Fibroblast of lung (primary cell): ENCODE measurements at regions not wholly inside any gene's neighbourhood (a gene's known extent, or its start where the extent isn't known, plus 50 kb on each side); places are given as distances from the start of the nearest gene placed in this dataset.

ENCODE experiments used
- DNase-seq, 2 donors: peaks; one replicate each; pipeline versions ENCODE4 v3.0.0 to v3.0.0-alpha.2; 2010; ENCODE audit warnings: low read depth in 2 of 2
- H2AFZ ChIP-seq: 2 replicates; pipeline ENCODE4 v1.5.1; 2012; ENCODE audit warnings: low read length, control low read depth, inconsistent platforms
- H3K27ac ChIP-seq: 2 replicates; pipeline ENCODE4 v1.5.1; 2011; ENCODE audit warnings: low read length, control low read depth; ENCODE audit not compliant: insufficient read depth
- H3K27me3 ChIP-seq: 2 replicates; pipeline ENCODE4 v1.5.1; 2011; ENCODE audit warnings: mild to moderate bottlenecking, low read length; ENCODE audit not compliant: control insufficient read depth, insufficient read depth
- H3K36me3 ChIP-seq: 2 replicates; pipeline ENCODE4 v1.5.1; 2011; ENCODE audit warnings: low read length; ENCODE audit not compliant: control insufficient read depth, insufficient read depth
- H3K4me1 ChIP-seq: 2 replicates; pipeline ENCODE4 v1.5.1; 2011; ENCODE audit warnings: low read length; ENCODE audit not compliant: control insufficient read depth, insufficient read depth; ENCODE audit errors: extremely low read depth
- H3K4me2 ChIP-seq: 2 replicates; pipeline ENCODE4 v1.5.1; 2011; ENCODE audit warnings: low read length, control low read depth; ENCODE audit not compliant: insufficient read depth; ENCODE audit errors: extremely low read depth
- H3K4me3 ChIP-seq, 4 experiments: fragments of 200-600 bp in 1 of 4; sonication (generic) in 1 of 4; replicated peaks in 1 of 4; 2 replicates each; pipeline ENCODE4 v1.5.1; 2011 to 2016; ENCODE audit warnings: low read length in 4 of 4, low read depth in 3 of 4, mild to moderate bottlenecking in 3 of 4, control low read depth in 2 of 4, inconsistent platforms in 1 of 4, mixed read lengths in 1 of 4; ENCODE audit not compliant: insufficient read depth in 1 of 4; ENCODE audit errors: control extremely low read depth in 1 of 4
- H3K79me2 ChIP-seq: 2 replicates; pipeline ENCODE4 v1.5.1; 2012; ENCODE audit warnings: mild to moderate bottlenecking, low read length, inconsistent platforms; ENCODE audit not compliant: control insufficient read depth, insufficient read depth
- H3K9ac ChIP-seq: 2 replicates; pipeline ENCODE4 v1.5.1; 2011; ENCODE audit warnings: mild to moderate bottlenecking, low read length, control low read depth; ENCODE audit not compliant: insufficient read depth
- H3K9me3 ChIP-seq: 2 replicates; pipeline ENCODE4 v1.5.1; 2012; ENCODE audit warnings: low read depth, low read length; ENCODE audit not compliant: control insufficient read depth, insufficient read depth
- H4K20me1 ChIP-seq: 2 replicates; pipeline ENCODE4 v1.5.1; 2011; ENCODE audit warnings: low read length; ENCODE audit not compliant: control insufficient read depth, insufficient read depth; ENCODE audit errors: extremely low read depth
- CTCF ChIP-seq, 2 donors: IDR thresholded peaks in 1 of 2; conservative IDR thresholded peaks in 1 of 2; 1 replicate in 1 of 2; 2 replicates in 1 of 2; pipeline ENCODE4 v1.5.1; 2011 to 2012; ENCODE audit warnings: low read length in 2 of 2, control low read depth in 1 of 2, inconsistent platforms in 1 of 2, low read depth in 1 of 2, mild to moderate bottlenecking in 1 of 2
- EZH2 ChIP-seq: IDR thresholded peaks from 2 replicates; pipeline ENCODE4 v1.5.1; 2012; ENCODE audit warnings: low read length, control low read depth, mild to moderate bottlenecking; ENCODE audit errors: missing control alignments

- no peak overlapping the region for H3K9ac ChIP-seq
- no peak for DNase-seq
- H2AFZ ChIP-seq: no peak overlapping the region
- no peak overlapping the region for H3K27ac ChIP-seq
- no peaks in the 10 kb centered on the region for H3K27me3 ChIP-seq
- no peaks in the 10 kb centered on the region for H3K79me2 ChIP-seq
- no peaks in the 10 kb centered on the region for H3K4me1 ChIP-seq
- H3K4me3 ChIP-seq: no peak overlapping the region
- no peaks in the 10 kb centered on the region for H3K9me3 ChIP-seq
- no peaks in the 10 kb centered on the region for H4K20me1 ChIP-seq
- H3K36me3 ChIP-seq: no peaks in the 10 kb centered on the region
- H3K4me2 ChIP-seq: no peak overlapping the region
- TF ChIP-seq EZH2 (no peak), CTCF (conservative IDR thresholded peaks at IDR 0.05 in 1 of 2, IDR thresholded peaks at IDR 0.05 in 1 of 2; ENCODE audit: low read depth in 1 of 2, low read length in 2 of 2) (no peak)
Measured at GRCh38 chr18:4734021-4734420, 278.9 kb upstream of the DLGAP1 start.

- TF ChIP-seq CTCF (conservative IDR thresholded peaks at IDR 0.05 in 1 of 2, IDR thresholded peaks at IDR 0.05 in 1 of 2; ENCODE audit: low read depth in 1 of 2, low read length in 2 of 2) (no peak), EZH2 (no peak)
- Histone ChIP-seq H3K79me2 (no peaks in the 10 kb centered on the region), H3K4me1 (no peaks in the 10 kb centered on the region), H3K36me3 (no peaks in the 10 kb centered on the region), H3K4me3 (no peak overlapping the region), H4K20me1 (no peaks in the 10 kb centered on the region), H3K27ac (no peak overlapping the region), H3K9ac (no peak overlapping the region), H3K4me2 (no peak overlapping the region), H3K27me3 (no peaks in the 10 kb centered on the region), H3K9me3 (no peaks in the 10 kb centered on the region), H2AFZ (no peak overlapping the region)
- DNase-seq: no peak
Measured at GRCh38 chr18:4721545-4721944, 266.4 kb upstream of the DLGAP1 start.

- Histone ChIP-seq H4K20me1 (no peaks in the 10 kb centered on the region), H3K27me3 (no peaks in the 10 kb centered on the region), H3K79me2 (no peaks in the 10 kb centered on the region), H3K9ac (no peak overlapping the region), H3K4me3 (no peak overlapping the region), H3K36me3 (no peaks in the 10 kb centered on the region), H2AFZ (no peak overlapping the region), H3K27ac (no peak overlapping the region), H3K9me3 (no peaks in the 10 kb centered on the region), H3K4me1 (no peaks in the 10 kb centered on the region), H3K4me2 (no peak overlapping the region)
- no peak for DNase-seq
- TF ChIP-seq EZH2 (no peak), CTCF (conservative IDR thresholded peaks at IDR 0.05 in 1 of 2, IDR thresholded peaks at IDR 0.05 in 1 of 2; ENCODE audit: low read depth in 1 of 2, low read length in 2 of 2) (no peak)
Measured at GRCh38 chr18:4720518-4720917, 265.4 kb upstream of the DLGAP1 start.
